ENCODE measurements at regions not wholly inside any gene's neighbourhood (a gene's known extent, or its start where the extent isn't known, plus 50 kb on each side); places are given as distances from the start of the nearest gene placed in this dataset.

- Histone ChIP-seq H3K27ac (no peak overlapping the region), H3F3A (ENCODE audit: low read depth) (peaks cover 10% of the 10 kb centered on the region), H3K4me1 (peaks cover 29% of the 10 kb centered on the region), H3K9me3 (ENCODE audit: low read depth) (no peaks in the 10 kb centered on the region), H3K9ac (no peak overlapping the region), H3K27me3 (no peaks in the 10 kb centered on the region), H3K79me2 (ENCODE audit: low read depth) (no peaks in the 10 kb centered on the region), H3K4me3 (no peak overlapping the region), H2AFZ (replicated peaks) (no peak overlapping the region), H3K4me2 (no peak overlapping the region), H4K20me1 (ENCODE audit: low read depth) (no peaks in the 10 kb centered on the region), H3K36me3 (no peaks in the 10 kb centered on the region)
- peaks cover 13% of the 10 kb centered on the region for H3K4me1 Mint-ChIP-seq
- H3K36me3 Mint-ChIP-seq = no peaks in the 10 kb centered on the region
- H3K9me3 Mint-ChIP-seq = peaks cover 18% of the 10 kb centered on the region
- H3K27ac Mint-ChIP-seq = no peak overlapping the region
- no peak for DNase-seq (ENCODE audit: low spot score)
- TF ChIP-seq EZH2 (IDR thresholded peaks at IDR 0.05) = no peak
- TF ChIP-seq EZH2phosphoT487 (IDR thresholded peaks at IDR 0.05) = no peak
- TF ChIP-seq, protein P1, sequence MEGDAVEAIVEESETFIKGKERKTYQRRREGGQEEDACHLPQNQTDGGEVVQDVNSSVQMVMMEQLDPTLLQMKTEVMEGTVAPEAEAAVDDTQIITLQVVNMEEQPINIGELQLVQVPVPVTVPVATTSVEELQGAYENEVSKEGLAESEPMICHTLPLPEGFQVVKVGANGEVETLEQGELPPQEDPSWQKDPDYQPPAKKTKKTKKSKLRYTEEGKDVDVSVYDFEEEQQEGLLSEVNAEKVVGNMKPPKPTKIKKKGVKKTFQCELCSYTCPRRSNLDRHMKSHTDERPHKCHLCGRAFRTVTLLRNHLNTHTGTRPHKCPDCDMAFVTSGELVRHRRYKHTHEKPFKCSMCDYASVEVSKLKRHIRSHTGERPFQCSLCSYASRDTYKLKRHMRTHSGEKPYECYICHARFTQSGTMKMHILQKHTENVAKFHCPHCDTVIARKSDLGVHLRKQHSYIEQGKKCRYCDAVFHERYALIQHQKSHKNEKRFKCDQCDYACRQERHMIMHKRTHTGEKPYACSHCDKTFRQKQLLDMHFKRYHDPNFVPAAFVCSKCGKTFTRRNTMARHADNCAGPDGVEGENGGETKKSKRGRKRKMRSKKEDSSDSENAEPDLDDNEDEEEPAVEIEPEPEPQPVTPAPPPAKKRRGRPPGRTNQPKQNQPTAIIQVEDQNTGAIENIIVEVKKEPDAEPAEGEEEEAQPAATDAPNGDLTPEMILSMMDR (IDR thresholded peaks at IDR 0.05) = no peak
- no peak overlapping the region for H3K4me3 Mint-ChIP-seq
- no peaks in the 10 kb centered on the region for H3K27me3 Mint-ChIP-seq (ENCODE audit: insufficient read depth, low read depth)
These were observed 303.0 kb downstream of the PSAT1 start for GRCh38 chr9:78599926-78600325.

DNA sequence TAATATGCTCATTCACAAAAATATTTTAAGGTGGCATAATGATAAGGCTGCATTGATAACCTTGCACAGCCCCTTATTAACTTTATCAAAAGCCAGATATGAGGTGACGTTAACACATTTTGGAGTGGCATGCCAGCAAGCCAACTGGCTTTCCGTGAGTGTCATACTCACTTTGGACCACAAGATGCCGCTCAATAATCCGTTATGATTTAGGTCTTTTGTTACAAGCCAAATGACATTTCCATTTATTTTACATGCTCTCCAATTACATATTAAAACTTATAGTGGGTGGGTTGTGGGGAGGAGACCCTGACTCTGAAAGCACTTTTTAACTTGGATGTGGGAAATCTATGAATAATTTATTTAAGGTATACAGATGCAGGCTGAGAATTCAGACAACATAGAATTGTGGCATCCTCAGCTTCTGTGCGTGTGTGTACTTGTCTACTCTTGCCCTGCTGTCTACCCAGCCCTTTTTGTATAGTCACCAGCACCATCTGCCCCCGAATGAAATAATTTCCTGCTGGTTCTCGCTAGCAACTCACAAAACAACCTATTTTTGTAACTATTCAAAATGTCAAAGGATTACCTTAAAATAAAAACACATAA is 305.1 kb downstream of the PSAT1 start:
- H3K9me3 Mint-ChIP-seq = peaks cover 9% of the 10 kb centered on the region
- H3K27me3 ChIP-seq = no peaks in the 10 kb centered on the region
- no peak overlapping the region for H3K4me3 Mint-ChIP-seq
- H4K20me1 ChIP-seq (ENCODE audit: low read depth) = no peaks in the 10 kb centered on the region
- H3K79me2 ChIP-seq (ENCODE audit: low read depth) = no peaks in the 10 kb centered on the region
- no peaks in the 10 kb centered on the region for H3K36me3 ChIP-seq
- peaks cover 50% of the 10 kb centered on the region for H3K4me1 ChIP-seq
- H3K4me2 ChIP-seq = no peak overlapping the region
- no peak overlapping the region for H3K4me3 ChIP-seq
- TF ChIP-seq EZH2 (IDR thresholded peaks at IDR 0.05) = no peak
- no peak for TF ChIP-seq EZH2phosphoT487 (IDR thresholded peaks at IDR 0.05)
- TF ChIP-seq, protein P1 (IDR thresholded peaks at IDR 0.05) = peak; percentile 84
- no peaks in the 10 kb centered on the region for H3K36me3 Mint-ChIP-seq
- H3K9me3 ChIP-seq (ENCODE audit: low read depth) = no peaks in the 10 kb centered on the region
- no peak overlapping the region for H2AFZ ChIP-seq (replicated peaks)
- no peak overlapping the region for H3K27ac Mint-ChIP-seq
- peak; percentile 65 for DNase-seq (ENCODE audit: low spot score)
- no peak overlapping the region for H3K27ac ChIP-seq
- H3K27me3 Mint-ChIP-seq (ENCODE audit: insufficient read depth, low read depth) = no peaks in the 10 kb centered on the region
- H3K4me1 Mint-ChIP-seq = peaks cover 29% of the 10 kb centered on the region
- no peak overlapping the region for H3K9ac ChIP-seq
- peaks cover 32% of the 10 kb centered on the region for H3F3A ChIP-seq (ENCODE audit: low read depth)

- peak; percentile 70 for DNase-seq (ENCODE audit: low spot score)
- Histone ChIP-seq H3K9ac (no peak overlapping the region), H2AFZ (replicated peaks) (no peak overlapping the region), H3K27me3 (no peaks in the 10 kb centered on the region), H3K79me2 (ENCODE audit: low read depth) (no peaks in the 10 kb centered on the region), H3K36me3 (no peaks in the 10 kb centered on the region), H3K4me3 (peak overlapping the region; percentile 7), H3F3A (ENCODE audit: low read depth) (peaks cover 33% of the 10 kb centered on the region), H3K4me1 (peaks cover 65% of the 10 kb centered on the region), H3K27ac (peak overlapping the region; percentile 88), H4K20me1 (ENCODE audit: low read depth) (no peaks in the 10 kb centered on the region), H3K4me2 (peak overlapping the region; percentile 71), H3K9me3 (ENCODE audit: low read depth) (no peaks in the 10 kb centered on the region)
- TF ChIP-seq, protein P1 (IDR thresholded peaks at IDR 0.05) = no peak
- TF ChIP-seq EZH2phosphoT487 (IDR thresholded peaks at IDR 0.05) = no peak
- H3K9me3 Mint-ChIP-seq = peaks cover 11% of the 10 kb centered on the region
- H3K27ac Mint-ChIP-seq = peak overlapping the region; percentile 93
- no peaks in the 10 kb centered on the region for H3K27me3 Mint-ChIP-seq (ENCODE audit: insufficient read depth, low read depth)
- H3K4me3 Mint-ChIP-seq = peak overlapping the region; percentile 49
- peaks cover 7% of the 10 kb centered on the region for H3K36me3 Mint-ChIP-seq
- H3K4me1 Mint-ChIP-seq = peaks cover 41% of the 10 kb centered on the region
These were observed 308.4 kb downstream of the PSAT1 start for GRCh38 chr9:78605041-78606000.
